ENCODE measurements at regions not wholly inside any gene's neighbourhood (a gene's known extent, or its start where the extent isn't known, plus 50 kb on each side); places are given as distances from the start of the nearest gene placed in this dataset.
"Not testable (repeated sequence)": the region's sequence is repeated elsewhere in the genome, so short reads cannot be mapped to it uniquely, and the experiment has no call there.

GRCh38 chr6:66264376-66264775 lies 557.4 kb upstream of the EYS start:
- no peak for DNase-seq (ENCODE audit: low read depth)

DNA sequence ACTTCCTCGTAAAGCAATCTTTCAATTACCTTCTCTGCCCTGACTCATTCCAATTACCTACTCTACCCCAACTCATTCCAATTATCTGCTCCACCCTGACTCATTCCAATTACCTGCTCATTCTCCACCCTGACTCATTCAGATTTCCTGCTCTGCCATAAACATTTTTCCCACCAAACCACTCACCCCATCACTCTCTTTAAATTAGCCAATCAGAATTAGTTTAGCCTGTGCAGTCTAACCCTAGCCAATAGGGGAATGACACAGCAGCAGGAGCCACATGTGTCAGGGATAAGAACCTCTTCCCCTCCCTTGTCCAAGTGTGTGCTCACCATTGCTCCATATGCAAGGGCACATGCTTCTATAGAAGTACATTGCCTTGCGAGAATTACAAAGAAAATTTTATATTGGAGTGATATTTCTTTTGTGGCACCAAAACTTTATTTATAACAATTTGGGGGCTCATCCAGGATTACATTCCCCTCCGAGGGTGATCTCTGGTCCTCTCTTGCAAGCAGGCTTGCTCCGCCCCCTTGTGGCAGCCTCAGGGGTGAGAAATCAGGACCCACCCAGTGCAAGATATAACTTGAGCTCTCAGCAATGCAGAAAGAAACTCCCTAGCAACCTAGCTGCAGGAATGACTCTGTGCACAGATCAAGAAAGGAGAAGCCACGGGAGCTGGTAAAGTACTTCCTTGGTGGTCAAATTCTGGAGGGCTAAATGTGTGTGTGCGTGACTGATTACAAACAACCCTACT lies 551.9 kb upstream of the EYS start:
- DNase-seq (ENCODE audit: low read depth): not testable (repeated sequence)

GRCh38 chr6:66245231-66245630 lies 538.2 kb upstream of the EYS start:
- no peak for DNase-seq (ENCODE audit: low read depth)

DNA sequence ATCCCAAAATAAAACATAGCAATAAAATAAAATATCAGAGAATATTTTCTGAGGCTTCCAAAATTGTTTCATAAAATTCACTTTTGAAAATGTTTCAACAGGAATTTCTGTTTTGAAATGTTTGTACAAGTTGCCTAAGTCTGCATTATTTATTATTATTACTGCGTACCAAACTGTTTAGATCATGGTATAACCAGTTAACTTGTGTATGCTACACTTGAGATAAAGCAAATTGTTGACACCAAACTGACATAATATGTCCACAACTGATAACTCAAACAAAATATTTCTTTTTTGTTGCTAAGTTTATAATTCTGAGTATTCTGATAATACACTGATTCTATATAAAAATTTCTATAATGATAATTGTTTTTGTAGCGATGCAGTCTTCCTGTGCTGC lies 531.8 kb upstream of the EYS start:
- no peak for DNase-seq (ENCODE audit: low read depth)

- no peak for DNase-seq (ENCODE audit: low read depth)
These were observed 525.9 kb upstream of the EYS start for GRCh38 chr6:66232890-66233289.

DNA sequence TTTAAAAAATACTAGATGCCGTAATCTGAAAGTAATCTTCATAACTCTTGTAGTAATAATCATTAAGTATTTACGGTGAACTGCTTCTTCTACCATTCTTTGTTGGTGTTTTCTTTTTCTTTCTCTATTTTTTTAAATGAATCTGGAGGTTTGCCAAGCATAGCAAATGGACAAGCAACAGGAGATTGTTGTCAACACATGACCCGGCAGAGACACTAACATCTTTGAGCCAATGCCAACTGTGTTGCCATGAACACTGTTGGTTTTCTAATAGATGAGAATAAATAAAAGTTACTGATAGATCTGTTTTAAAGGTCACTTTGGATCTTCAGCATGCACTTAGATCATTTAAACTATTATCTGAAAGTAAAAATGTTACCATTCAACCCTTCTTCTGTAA lies 523.6 kb upstream of the EYS start:
- no peak for DNase-seq (ENCODE audit: low read depth)

GRCh38 chr6:66226109-66226508 lies 519.1 kb upstream of the EYS start:
- DNase-seq (ENCODE audit: low read depth): no peak

DNA sequence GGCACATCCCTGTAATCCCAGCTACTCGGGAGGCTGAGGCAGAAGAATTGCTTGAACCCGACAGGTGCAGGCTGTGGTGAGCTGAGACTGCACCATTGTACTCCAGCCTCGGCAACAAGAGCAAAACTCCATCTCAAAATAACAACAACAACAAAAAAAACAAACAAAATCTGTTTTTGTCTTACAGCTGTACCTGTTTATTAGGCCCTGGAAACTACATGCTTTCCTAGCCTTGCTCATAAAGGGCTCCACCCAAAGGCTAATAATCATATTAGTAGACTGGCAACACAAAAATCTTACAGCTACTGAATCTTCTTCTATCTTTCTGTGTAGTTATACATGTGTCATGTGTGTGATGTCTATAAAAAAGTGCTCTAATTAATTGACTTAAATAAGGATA lies 503.9 kb upstream of the EYS start:
- no peak for DNase-seq (ENCODE audit: low read depth)

DNA sequence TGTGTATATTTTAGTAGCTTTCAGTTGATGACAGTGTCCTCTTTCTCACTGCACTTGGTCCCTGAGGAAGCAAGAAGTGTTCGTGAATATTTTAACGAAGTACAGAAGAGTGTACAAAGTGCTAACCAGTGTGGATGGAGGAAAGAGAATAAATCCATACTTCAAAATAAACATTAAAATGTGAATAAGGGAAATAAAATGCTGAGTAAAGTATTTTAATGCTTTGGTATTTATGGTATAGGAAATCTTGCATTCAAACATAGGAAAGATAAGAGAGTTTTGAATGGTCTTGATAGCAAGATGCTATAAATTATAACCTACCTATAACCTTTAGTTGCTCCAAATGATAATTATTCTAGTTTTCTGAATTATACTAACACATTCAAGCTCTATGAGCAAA lies 493.4 kb upstream of the EYS start:
- DNase-seq (ENCODE audit: low read depth): no peak

DNA sequence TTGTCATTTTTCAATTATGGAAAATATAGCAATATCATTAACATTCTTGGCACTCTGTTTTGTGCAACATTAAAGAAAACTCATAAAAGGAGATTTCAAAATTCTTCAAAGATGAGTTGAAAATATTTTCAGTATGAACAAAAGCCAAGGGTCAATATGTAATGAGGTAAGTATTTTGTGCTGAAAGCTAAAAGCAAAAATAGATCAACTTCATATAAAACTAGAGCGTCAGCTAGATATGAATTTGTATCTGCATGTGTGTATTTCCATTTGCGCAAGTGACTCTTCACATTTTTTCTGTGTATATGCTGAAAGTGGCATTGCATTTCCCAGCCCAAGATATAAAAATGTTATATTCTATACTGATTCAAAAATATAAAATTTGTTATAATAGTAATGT lies 492.1 kb upstream of the EYS start:
- DNase-seq (ENCODE audit: low read depth): no peak

DNA sequence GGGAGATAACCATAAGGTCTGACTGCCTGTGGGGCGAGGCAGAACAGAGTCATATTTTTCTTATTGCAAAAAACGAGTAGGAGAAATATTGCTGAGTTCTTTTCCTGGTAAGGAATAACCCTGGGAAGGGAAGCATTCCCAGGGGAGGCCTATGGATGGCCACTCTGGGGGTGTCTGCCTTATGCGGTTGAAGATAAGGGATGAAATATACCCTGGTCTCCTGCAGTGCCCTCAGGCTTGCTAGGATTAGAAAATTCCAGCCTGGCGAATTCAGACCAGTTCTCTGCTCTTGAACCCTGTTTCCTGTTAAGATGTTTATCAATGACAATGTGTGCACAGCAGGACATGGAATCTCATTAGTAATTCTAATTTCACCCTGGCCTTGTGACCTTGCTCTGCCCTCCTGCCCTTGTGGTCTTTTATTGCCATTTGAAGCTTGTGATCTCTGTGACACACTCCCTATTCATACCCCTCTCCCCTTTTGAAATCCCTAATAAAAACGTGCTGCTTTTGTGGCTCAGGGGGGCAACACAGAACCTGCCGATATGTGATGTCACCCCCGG lies 491.1 kb upstream of the EYS start:
- DNase-seq (ENCODE audit: low read depth): no peak

- no peak for DNase-seq (ENCODE audit: low read depth)
These were observed 483.8 kb upstream of the EYS start for GRCh38 chr6:66190858-66191257.

DNA sequence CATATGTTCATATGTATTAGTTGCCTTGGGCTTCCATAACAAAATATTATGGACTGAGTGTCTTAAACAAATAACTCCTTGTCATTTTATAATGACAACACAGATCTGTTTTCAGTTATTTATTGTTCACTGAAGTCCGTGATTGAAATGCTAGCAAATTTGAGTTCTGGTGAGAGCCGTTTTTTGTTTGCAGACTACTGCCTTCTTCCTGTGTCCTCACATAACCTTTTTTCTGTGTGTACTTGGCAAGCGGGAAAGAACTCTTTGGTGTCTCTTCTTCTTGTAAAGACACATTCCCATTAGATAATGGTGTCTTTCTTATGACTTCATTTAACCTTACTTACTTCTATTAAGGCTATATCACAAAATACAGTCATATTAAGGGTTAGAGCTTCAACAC lies 482.9 kb upstream of the EYS start:
- DNase-seq (ENCODE audit: low read depth): no peak

DNA sequence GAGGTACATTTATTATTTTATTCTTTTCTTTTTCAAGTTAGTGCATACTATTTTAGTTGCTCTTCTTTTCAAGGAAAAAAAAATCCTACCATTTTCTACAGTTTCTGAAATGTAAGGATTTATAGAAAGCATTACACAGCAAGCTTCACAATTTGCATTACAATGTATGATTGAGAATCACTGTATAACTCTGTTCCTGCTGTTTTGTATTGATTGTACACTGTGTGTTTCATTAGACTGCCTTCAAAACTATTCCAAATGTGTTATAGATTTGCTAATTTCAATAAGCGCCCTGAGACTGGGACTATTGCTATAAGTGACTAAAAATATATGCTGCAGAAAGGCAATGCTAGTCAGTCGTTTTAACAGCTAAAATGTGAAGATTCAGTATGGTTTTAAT lies 479.7 kb upstream of the EYS start:
- DNase-seq (ENCODE audit: low read depth): no peak

GRCh38 chr6:66184091-66184490 lies 477.1 kb upstream of the EYS start:
- no peak for DNase-seq (ENCODE audit: low read depth)

DNA sequence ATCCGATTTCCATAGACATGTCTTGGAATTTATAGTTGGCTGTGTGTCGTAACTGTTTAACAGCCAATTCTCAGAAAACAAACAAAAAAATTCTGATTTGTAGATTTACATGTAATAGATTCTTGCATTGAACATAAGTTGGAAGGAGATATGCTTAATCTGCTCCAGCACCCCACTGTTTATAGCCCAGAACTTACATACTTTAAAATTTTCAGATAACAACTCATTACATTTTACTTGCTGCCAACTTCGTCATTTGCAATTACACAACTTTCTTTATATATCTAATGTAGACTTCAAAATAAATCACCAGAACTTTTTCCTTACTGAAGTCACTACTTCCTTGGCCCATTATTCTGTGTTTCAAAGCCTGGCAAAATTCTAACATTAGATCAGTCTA lies 472.3 kb upstream of the EYS start:
- DNase-seq (ENCODE audit: low read depth): no peak

DNA sequence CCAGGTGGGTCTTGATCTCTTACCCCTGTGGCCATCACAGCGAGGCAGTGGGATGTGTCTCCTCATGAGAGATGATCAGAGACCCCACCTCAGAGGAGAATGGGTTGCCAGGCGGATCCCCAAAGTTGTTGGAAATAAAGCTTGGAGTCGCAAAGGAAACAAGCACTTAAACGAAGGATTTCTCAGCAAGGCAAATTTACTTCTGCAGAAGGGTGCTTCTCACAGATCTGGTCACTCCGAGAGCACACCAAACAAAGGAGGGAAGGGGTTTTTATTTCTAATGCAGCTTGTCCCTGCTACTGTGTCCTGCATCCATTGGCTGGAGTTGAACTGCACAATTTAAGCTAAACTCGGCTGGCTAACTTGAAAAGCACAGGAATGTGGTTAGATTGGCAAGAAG lies 466.6 kb upstream of the EYS start:
- no peak for DNase-seq (ENCODE audit: low read depth)

- not testable (repeated sequence) for DNase-seq (ENCODE audit: low read depth)
These were observed 459.7 kb upstream of the EYS start for GRCh38 chr6:66166713-66167112.

- DNase-seq (ENCODE audit: low read depth): no peak
These were observed 454.6 kb upstream of the EYS start for GRCh38 chr6:66161546-66162108.

DNA sequence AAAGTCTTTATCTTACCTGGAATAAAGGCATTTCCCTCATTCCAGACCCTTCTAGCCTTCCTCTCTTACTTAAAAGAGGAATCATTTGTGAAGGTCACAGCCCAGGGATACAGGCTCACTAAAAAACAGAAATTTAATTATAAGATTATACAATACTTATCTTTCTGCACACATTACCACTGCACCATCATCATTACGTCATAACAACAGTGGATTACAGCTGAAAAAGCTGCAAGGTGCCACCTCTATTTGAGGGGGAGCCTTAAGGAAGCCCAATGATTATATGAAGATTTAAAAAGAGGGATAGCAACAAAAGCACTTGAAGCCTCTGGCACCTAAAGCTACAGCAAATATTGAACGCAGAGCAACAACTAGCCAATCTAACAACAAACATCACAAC lies 452.9 kb upstream of the EYS start:
- no peak for DNase-seq (ENCODE audit: low read depth)

DNA sequence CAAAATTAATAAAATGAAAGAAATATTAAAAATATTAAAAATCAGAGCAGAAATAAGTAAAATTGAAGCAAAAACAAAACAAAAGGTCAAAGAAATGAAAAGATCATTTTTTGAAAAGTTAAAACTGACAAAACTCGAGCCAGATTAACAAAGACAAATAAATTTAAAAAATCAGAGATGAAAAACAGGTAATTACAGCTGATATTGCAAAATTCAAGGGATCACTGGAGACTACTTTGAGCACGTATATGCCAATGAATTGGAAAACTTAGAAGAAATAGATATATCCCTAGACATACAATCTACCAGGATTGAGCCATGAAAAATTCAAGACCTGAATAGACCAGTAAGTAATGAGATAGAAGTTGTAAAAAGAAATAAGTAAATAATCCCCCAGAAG lies 446.2 kb upstream of the EYS start:
- DNase-seq (ENCODE audit: low read depth): no peak

DNA sequence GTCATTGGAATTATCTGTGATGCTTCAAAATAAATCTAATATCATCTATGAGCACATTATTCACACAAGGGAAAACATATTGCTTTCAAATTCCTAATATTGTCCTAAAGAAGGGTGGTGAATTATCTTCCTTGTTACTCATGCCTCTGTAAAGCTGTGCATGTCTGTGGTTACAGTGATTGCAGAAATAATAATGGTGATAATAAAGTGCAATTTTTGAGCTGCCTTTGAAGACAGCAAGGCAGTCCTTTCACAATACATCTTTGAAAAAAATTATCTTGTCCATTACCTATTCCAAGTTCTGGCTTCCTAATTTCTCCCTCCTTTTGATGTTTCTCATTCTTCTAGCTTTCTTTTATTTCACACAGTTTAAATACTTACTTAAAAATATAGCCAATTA lies 442.1 kb upstream of the EYS start:
- DNase-seq (ENCODE audit: low read depth): no peak

DNA sequence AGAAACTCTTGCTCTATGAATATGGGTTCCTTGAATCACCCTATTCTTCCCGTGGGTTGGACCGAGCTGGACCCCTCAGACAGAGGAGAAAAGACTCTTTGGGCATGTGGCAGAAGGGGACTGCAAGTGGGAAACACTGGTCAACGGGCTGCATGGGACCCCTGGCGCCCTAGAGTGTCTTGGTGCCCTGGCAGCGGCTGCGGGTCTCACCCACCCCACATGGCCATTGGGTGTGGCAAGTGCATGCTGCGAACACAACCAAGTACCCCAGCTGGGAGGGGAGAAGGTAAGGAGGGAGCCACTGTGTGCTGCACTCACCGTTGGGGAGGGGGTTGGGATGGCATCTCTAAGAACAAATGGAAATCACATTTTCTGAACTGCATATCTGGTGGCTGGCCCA lies 438.8 kb upstream of the EYS start:
- DNase-seq (ENCODE audit: low read depth): no peak

GRCh38 chr6:66134021-66134420 lies 427.0 kb upstream of the EYS start:
- no peak for DNase-seq (ENCODE audit: low read depth)

All from activated T-cell treated with anti-CD3 and anti-CD28 coated beads for 48 hours (primary cell).